ENCODE measurements at regions not wholly inside any gene's neighbourhood (a gene's known extent, or its start where the extent isn't known, plus 50 kb on each side); places are given as distances from the start of the nearest gene placed in this dataset.

DNA sequence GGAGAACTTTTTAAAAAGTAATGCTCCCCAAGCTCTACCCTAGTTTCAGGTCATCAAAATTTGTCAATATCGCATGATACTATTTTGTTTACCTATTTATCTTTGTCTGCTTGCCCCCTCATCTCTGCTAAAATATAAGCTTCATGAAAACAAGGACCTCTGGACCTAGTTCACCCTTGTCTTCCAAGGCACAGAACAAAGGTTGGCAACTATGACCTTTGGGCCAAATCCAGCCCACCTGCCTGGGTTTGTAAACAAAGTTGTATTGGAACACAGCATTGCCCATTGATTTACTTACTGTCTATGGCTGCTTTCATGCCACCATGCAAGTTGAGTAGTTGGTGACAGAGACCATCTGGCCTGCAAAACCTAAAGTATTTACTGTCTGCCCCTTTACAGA, 462.2 kb upstream of the SUCLG2 start:
- Histone ChIP-seq H3K27ac (no peak overlapping the region), H3K4me3 (no peak overlapping the region), H3K9me3 (ENCODE audit: low read depth, low read length) (no peaks in the 10 kb centered on the region), H3K36me3 (ENCODE audit: insufficient read depth, low read length) (no peaks in the 10 kb centered on the region), H3K9ac (ENCODE audit: insufficient read length) (no peak overlapping the region)
- DNase-seq (ENCODE audit: low read depth, low spot score): no peak
- TF ChIP-seq EZH2 (IDR thresholded peaks at IDR 0.05) (no peak), POLR2AphosphoS5 (IDR thresholded peaks at IDR 0.05; ENCODE audit: borderline replicate concordance, low read depth, low read length) (no peak), FOXP2 (optimal IDR thresholded peaks at IDR 0.05; ENCODE audit: control extremely low read depth, extremely low read length, insufficient read depth) (no peak)

GRCh38 chr3:68103811-68104210, 449.4 kb upstream of the SUCLG2 start:
- no peak for DNase-seq (ENCODE audit: low read depth, low spot score)
- no peak for TF ChIP-seq POLR2AphosphoS5 (IDR thresholded peaks at IDR 0.05; ENCODE audit: borderline replicate concordance, low read depth, low read length)
- TF ChIP-seq EZH2 (IDR thresholded peaks at IDR 0.05): no peak
- no peak for TF ChIP-seq FOXP2 (optimal IDR thresholded peaks at IDR 0.05; ENCODE audit: control extremely low read depth, extremely low read length, insufficient read depth)
- Histone ChIP-seq H3K9ac (ENCODE audit: insufficient read length) (no peak overlapping the region), H3K9me3 (ENCODE audit: low read depth, low read length) (no peaks in the 10 kb centered on the region), H3K27ac (no peak overlapping the region), H3K4me3 (no peak overlapping the region), H3K36me3 (ENCODE audit: insufficient read depth, low read length) (no peaks in the 10 kb centered on the region)

GRCh38 chr3:68090571-68090970, 436.2 kb upstream of the SUCLG2 start:
- Histone ChIP-seq H3K9me3 (ENCODE audit: low read depth, low read length) (no peaks in the 10 kb centered on the region), H3K36me3 (ENCODE audit: insufficient read depth, low read length) (no peaks in the 10 kb centered on the region), H3K4me3 (no peak overlapping the region), H3K9ac (ENCODE audit: insufficient read length) (no peak overlapping the region), H3K27ac (no peak overlapping the region)
- TF ChIP-seq EZH2 (IDR thresholded peaks at IDR 0.05) (no peak), POLR2AphosphoS5 (IDR thresholded peaks at IDR 0.05; ENCODE audit: borderline replicate concordance, low read depth, low read length) (no peak), FOXP2 (optimal IDR thresholded peaks at IDR 0.05; ENCODE audit: control extremely low read depth, extremely low read length, insufficient read depth) (no peak)
- DNase-seq (ENCODE audit: low read depth, low spot score): no peak

DNA sequence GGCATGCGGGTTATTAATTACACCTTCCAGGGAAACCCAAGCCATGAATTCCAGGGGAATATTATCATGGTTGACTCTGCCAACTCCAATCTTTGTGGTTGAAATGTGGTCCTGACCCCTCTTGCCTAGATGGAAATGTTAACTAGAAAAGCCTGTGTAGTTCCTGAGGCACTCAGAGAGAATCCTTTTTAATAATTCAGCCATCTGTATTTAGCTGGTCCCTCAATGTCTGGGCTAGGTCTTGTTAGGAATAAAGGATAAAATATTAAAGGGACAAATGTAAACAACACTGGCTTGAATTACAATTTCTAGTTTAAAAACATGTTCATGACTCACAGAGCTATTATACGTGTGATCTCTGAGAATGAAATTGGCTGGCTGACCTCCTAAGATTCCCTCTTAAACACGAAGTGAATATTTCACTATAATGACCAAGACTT, 435.2 kb upstream of the SUCLG2 start:
- TF ChIP-seq FOXP2 (optimal IDR thresholded peaks at IDR 0.05; ENCODE audit: control extremely low read depth, extremely low read length, insufficient read depth): no peak
- TF ChIP-seq POLR2AphosphoS5 (IDR thresholded peaks at IDR 0.05; ENCODE audit: borderline replicate concordance, low read depth, low read length): no peak
- no peak for TF ChIP-seq EZH2 (IDR thresholded peaks at IDR 0.05)
- Histone ChIP-seq H3K27ac (no peak overlapping the region), H3K4me3 (no peak overlapping the region), H3K9ac (ENCODE audit: insufficient read length) (no peak overlapping the region), H3K36me3 (ENCODE audit: insufficient read depth, low read length) (no peaks in the 10 kb centered on the region), H3K9me3 (ENCODE audit: low read depth, low read length) (no peaks in the 10 kb centered on the region)
- no peak for DNase-seq (ENCODE audit: low read depth, low spot score)

GRCh38 chr3:68088636-68089035, 434.2 kb upstream of the SUCLG2 start:
- H3K36me3 ChIP-seq (ENCODE audit: insufficient read depth, low read length): no peaks in the 10 kb centered on the region
- H3K9me3 ChIP-seq (ENCODE audit: low read depth, low read length): no peaks in the 10 kb centered on the region
- H3K4me3 ChIP-seq: no peak overlapping the region
- no peak overlapping the region for H3K9ac ChIP-seq (ENCODE audit: insufficient read length)
- TF ChIP-seq POLR2AphosphoS5 (IDR thresholded peaks at IDR 0.05; ENCODE audit: borderline replicate concordance, low read depth, low read length) (no peak), FOXP2 (optimal IDR thresholded peaks at IDR 0.05; ENCODE audit: control extremely low read depth, extremely low read length, insufficient read depth) (no peak), EZH2 (IDR thresholded peaks at IDR 0.05) (no peak)
- no peak overlapping the region for H3K27ac ChIP-seq
- no peak for DNase-seq (ENCODE audit: low read depth, low spot score)

DNA sequence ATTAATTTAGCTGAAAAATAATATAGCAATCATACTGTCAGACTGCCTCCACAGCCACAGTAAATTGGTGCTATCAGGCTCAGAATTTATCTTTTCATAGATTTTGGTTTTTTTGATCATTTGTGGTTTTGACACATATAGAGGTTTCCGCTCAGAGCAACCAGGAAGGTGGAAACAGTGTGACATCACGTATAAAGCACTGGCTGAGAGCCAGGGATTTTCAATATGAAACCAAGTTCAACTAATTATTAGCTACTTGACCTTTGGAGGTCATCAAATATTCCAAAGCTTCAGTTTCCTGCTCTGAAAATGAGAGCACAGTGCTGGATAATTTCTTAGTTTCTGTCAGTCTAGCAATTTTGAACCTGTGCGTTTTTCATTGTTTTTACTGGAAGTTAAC, 433.8 kb upstream of the SUCLG2 start:
- no peak for TF ChIP-seq FOXP2 (optimal IDR thresholded peaks at IDR 0.05; ENCODE audit: control extremely low read depth, extremely low read length, insufficient read depth)
- TF ChIP-seq EZH2 (IDR thresholded peaks at IDR 0.05): no peak
- TF ChIP-seq POLR2AphosphoS5 (IDR thresholded peaks at IDR 0.05; ENCODE audit: borderline replicate concordance, low read depth, low read length): no peak
- Histone ChIP-seq H3K36me3 (ENCODE audit: insufficient read depth, low read length) (no peaks in the 10 kb centered on the region), H3K9ac (ENCODE audit: insufficient read length) (no peak overlapping the region), H3K27ac (no peak overlapping the region), H3K4me3 (no peak overlapping the region), H3K9me3 (ENCODE audit: low read depth, low read length) (no peaks in the 10 kb centered on the region)
- DNase-seq (ENCODE audit: low read depth, low spot score): no peak

- no peak for DNase-seq (ENCODE audit: low read depth, low spot score)
- TF ChIP-seq POLR2AphosphoS5 (IDR thresholded peaks at IDR 0.05; ENCODE audit: borderline replicate concordance, low read depth, low read length) (no peak), FOXP2 (optimal IDR thresholded peaks at IDR 0.05; ENCODE audit: control extremely low read depth, extremely low read length, insufficient read depth) (no peak), EZH2 (IDR thresholded peaks at IDR 0.05) (no peak)
Measured at GRCh38 chr3:68072062-68072461, 417.6 kb upstream of the SUCLG2 start.

DNA sequence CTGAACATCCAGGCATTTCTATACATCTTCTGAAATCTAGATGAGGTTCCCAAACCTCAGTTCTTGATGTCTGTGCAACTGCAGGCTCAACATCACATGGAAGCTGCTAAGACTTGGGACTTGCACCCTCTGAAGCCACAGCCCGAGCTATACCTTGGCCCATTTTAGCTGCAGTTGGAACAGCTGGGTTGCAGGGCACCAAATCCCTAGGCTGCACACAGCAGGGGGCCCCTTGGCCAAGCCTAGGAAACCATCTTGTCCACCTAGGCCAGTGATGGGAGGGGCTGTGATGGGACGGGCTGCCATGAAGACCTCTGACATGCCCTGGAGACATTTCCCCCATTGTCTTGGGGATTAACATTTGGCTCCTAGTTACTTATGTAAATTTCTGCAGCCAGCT, 415.8 kb upstream of the SUCLG2 start:
- no peaks in the 10 kb centered on the region for H3K9me3 ChIP-seq (ENCODE audit: low read depth, low read length)
- H3K36me3 ChIP-seq (ENCODE audit: insufficient read depth, low read length): no peaks in the 10 kb centered on the region
- H3K9ac ChIP-seq (ENCODE audit: insufficient read length): no peak overlapping the region
- DNase-seq (ENCODE audit: low read depth, low spot score): no peak
- no peak overlapping the region for H3K4me3 ChIP-seq
- TF ChIP-seq EZH2 (IDR thresholded peaks at IDR 0.05): no peak
- TF ChIP-seq POLR2AphosphoS5 (IDR thresholded peaks at IDR 0.05; ENCODE audit: borderline replicate concordance, low read depth, low read length): no peak
- TF ChIP-seq FOXP2 (optimal IDR thresholded peaks at IDR 0.05; ENCODE audit: control extremely low read depth, extremely low read length, insufficient read depth): no peak
- no peak overlapping the region for H3K27ac ChIP-seq

More at GRCh38 chr3:68072062-68072461, 417.6 kb upstream of the SUCLG2 start:
- no peak overlapping the region for H3K27ac ChIP-seq
- H3K36me3 ChIP-seq (ENCODE audit: insufficient read depth, low read length): no peaks in the 10 kb centered on the region
- H3K9ac ChIP-seq (ENCODE audit: insufficient read length): no peak overlapping the region
- H3K9me3 ChIP-seq (ENCODE audit: low read depth, low read length): no peaks in the 10 kb centered on the region
- no peak overlapping the region for H3K4me3 ChIP-seq

- Histone ChIP-seq H3K4me3 (no peak overlapping the region), H3K27ac (no peak overlapping the region), H3K36me3 (ENCODE audit: insufficient read depth, low read length) (no peaks in the 10 kb centered on the region), H3K9me3 (ENCODE audit: low read depth, low read length) (no peaks in the 10 kb centered on the region), H3K9ac (ENCODE audit: insufficient read length) (no peak overlapping the region)
- no peak for TF ChIP-seq POLR2AphosphoS5 (IDR thresholded peaks at IDR 0.05; ENCODE audit: borderline replicate concordance, low read depth, low read length)
- TF ChIP-seq FOXP2 (optimal IDR thresholded peaks at IDR 0.05; ENCODE audit: control extremely low read depth, extremely low read length, insufficient read depth): no peak
- no peak for TF ChIP-seq EZH2 (IDR thresholded peaks at IDR 0.05)
- no peak for DNase-seq (ENCODE audit: low read depth, low spot score)
Measured at GRCh38 chr3:68067314-68067713, 412.9 kb upstream of the SUCLG2 start.
